ENCODE measurements at regions not wholly inside any gene's neighbourhood (a gene's known extent, or its start where the extent isn't known, plus 50 kb on each side); places are given as distances from the start of the nearest gene placed in this dataset.

DNA sequence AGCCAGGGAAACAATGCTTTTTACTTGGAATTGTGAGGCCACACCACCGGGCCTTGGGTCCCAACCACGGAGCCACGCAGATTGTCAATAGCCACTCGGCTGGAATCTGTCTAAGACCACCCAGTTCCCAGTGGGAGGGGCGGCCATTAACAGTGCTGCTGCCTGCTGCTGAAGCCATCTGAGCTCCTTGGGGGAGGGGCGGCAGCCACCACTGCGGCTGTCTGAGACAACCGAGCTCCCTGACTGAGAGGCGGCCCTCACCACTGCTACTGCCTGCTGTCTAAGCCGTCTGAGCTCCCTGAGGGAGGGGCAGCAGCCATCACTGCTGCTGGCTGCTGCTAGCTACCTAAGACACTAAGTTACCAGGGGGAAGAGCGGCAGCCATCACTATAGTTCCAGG lies 64.3 kb downstream of the DMRTA2 start:
- FAIRE-seq = no peak

GRCh38 chr1:50357186-50357585 lies 66.1 kb downstream of the DMRTA2 start:
- FAIRE-seq = no peak

- FAIRE-seq = no peak
Measured at GRCh38 chr1:50354813-50355212, 68.4 kb downstream of the DMRTA2 start.

GRCh38 chr1:50352428-50352827 lies 70.8 kb downstream of the DMRTA2 start:
- no peak for FAIRE-seq

- FAIRE-seq = no peak
Measured at GRCh38 chr1:50350868-50351267, 72.4 kb downstream of the DMRTA2 start.

DNA sequence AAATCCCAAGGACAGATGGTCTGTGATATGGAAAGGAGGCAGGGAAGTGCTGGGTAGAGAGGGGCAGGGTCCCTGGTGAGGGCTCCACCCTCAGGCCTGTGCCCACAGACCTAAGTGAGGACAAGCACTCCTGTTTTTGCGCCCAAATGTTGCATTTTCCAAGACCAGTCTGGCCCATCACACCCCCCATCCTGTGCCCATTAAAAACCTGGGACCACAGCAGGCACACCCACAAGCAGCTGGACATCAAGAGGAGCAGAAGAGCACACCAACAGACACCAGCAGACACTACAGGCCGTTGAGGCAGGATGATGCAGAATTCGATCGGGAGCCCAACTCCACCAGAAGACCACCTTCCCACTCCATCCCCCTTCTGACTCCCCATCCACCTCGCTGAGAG lies 72.8 kb downstream of the DMRTA2 start:
- FAIRE-seq = no peak

DNA sequence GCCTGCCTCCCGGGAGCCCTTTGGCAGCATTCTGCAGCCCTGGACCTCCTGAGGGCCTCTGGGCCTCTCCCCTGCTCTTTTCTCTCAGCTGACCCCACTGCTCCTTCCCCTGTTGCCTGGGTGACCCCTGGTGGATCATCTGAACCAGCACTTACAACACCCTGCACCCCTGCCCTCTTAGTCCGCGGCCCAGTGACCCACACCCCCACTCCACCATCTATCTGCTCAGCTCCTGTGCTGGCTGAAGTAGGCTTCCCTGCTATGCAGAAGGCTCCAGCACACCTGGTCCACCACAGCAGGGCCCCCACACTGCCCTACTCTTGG lies 74.0 kb downstream of the DMRTA2 start:
- no peak for FAIRE-seq

GRCh38 chr1:50348449-50349241 lies 74.6 kb downstream of the DMRTA2 start:
- FAIRE-seq = peak; percentile 99

- FAIRE-seq = no peak
Measured at GRCh38 chr1:50347933-50348332, 75.3 kb downstream of the DMRTA2 start.

DNA sequence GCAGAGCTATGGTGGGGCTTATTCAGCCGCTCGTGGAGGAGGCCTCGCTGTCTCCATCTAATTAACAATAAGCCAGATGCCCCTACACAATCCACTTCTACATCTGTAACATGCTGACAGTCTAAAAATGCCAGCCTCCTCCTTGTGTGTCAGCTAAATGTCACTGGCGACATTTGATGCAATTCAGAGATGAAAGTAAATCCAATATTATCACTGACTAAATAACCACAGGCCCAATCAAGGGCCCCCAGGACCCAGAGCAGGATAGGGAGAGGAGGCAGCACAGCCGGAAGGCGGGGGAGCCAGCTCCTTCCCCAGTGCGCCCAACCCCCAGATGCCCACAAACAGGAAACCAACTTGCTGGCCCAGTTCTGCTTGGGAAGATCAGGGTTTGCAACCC lies 76.6 kb downstream of the DMRTA2 start:
- FAIRE-seq = no peak

- no peak for FAIRE-seq
Measured at GRCh38 chr1:50343323-50343722, 79.9 kb downstream of the DMRTA2 start.

- no peak for FAIRE-seq
Measured at GRCh38 chr1:50342525-50342924, 80.7 kb downstream of the DMRTA2 start.

GRCh38 chr1:50335036-50335435 lies 88.2 kb downstream of the DMRTA2 start:
- no peak for FAIRE-seq

DNA sequence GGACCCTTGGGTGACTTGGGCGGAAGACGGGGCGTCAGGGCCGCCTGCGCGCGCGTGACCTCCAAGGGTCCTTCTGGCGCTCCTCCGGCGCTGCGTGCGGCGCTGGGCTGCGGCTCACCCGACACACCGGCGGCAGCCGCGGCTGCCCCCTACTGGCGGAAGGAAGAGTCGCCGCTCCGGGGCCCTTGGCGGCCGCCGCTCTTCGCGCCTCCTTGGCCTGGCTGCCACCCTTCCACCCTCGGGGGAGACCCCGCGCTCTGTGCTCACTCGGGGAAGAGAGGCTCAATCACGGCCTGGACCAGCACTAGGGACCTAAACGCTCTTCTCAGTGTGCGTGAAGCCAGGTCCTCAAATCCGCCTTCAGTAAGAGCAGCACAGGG lies 89.7 kb downstream of the DMRTA2 start:
- FAIRE-seq = no peak

- no peak for FAIRE-seq
Measured at GRCh38 chr1:50332941-50333594, 90.2 kb downstream of the DMRTA2 start.

- no peak for FAIRE-seq
Measured at GRCh38 chr1:50329332-50329932, 93.8 kb downstream of the DMRTA2 start.

GRCh38 chr1:50328552-50328951 lies 94.7 kb downstream of the DMRTA2 start:
- no peak for FAIRE-seq

- FAIRE-seq = no peak
Measured at GRCh38 chr1:50326026-50326425, 97.2 kb downstream of the DMRTA2 start.

GRCh38 chr1:50322579-50322978 lies 100.7 kb downstream of the DMRTA2 start:
- FAIRE-seq = no peak

DNA sequence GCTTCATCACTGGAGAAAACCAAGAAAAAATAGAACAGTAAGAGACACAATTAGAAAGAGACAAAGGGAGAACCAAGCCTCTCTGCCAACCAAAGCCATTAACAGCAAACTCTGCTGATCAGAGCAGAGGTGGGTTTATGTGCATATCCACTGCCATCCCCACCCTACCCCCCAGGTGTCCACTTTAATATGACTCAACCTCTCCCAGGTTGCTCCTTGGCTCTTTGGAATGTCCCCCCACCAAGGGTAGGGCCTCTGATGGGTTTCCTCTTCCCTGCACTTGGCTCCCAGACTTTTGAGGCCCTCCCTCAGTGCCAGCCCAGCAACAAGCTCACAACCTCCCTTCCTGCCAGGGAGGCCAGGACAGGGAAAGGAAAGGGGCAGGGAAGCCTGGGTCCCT lies 104.8 kb downstream of the DMRTA2 start:
- no peak for FAIRE-seq

- no peak for FAIRE-seq
Measured at GRCh38 chr1:50308878-50309277, 114.4 kb downstream of the DMRTA2 start.

DNA sequence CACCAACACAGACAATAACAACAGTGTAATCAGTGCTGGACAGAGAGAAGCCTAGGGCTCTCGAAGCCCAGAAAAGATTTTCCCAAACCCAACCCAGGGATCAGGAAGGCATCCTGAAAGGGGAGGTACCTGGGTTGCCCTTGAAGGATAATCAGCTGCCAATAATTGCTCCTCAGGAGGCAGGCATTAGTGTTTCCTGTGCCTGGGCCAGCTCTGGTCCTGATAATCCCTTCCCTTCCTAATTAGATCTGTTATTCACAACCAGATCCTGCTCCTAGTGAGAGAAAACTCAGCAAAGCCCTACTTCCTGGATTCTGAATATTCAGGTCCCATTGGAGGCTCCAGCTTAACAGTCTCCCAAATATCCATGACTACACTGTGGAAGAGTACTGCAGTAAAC lies 117.4 kb downstream of the DMRTA2 start:
- no peak for FAIRE-seq

GRCh38 chr1:50300297-50300696 lies 122.9 kb downstream of the DMRTA2 start:
- peak; percentile 83 for FAIRE-seq

DNA sequence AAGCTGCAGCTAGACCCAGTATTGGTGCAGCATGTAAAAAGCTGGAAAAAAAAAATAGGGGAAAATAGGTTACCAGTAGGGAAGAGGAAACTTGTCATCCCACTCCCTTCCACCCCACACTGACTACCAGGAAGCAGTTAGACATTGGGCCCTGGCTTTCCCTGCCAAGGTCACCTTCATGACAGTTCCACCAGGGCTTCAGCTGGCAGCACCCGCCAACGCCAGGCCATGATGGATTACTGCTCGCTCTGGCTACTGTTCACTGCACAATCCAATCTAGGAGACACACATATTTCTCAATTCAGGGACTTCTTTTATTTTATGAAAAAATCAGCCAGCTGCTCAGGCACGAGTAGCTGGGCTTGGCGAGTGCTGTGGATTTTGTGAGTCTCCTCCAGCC lies 127.7 kb downstream of the DMRTA2 start:
- no peak for FAIRE-seq

- no peak for FAIRE-seq
Measured at GRCh38 chr1:50292276-50292675, 131.0 kb downstream of the DMRTA2 start.
